ENCODE measurements at regions not wholly inside any gene's neighbourhood (a gene's known extent, or its start where the extent isn't known, plus 50 kb on each side); places are given as distances from the start of the nearest gene placed in this dataset.
"Not testable (repeated sequence)": the region's sequence is repeated elsewhere in the genome, so short reads cannot be mapped to it uniquely, and the experiment has no call there.

DNA sequence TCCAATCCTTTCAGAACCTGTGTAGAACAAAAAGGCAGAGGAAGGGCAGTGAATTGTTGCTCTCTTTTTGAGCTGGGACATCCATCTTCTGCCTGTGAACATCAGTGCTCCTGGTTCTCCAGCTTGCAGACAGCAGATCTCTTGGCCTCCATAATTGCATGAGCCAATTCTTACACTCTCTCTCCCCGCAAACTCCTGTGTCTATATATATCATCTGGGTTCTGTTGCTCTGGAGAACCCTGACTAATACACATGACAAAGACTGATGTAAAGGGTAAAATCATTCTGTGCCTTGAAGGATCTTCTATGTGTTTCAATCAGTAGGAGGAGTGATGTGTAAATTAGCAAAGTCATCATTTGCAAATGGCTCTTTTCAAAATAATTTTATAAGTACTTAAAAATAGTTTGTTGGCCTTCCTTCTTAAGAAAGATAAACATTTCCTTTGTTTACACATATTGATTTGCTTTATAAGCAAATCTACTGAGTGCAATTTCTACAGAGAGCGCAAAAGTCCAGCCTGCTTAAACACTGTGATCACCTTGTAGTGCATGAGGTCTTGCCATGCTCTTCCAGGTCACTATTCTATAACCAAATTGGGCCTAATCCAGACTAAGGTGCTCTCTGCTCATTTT is 154.9 kb upstream of the ANKRD28 start:
- no peak for DNase-seq

DNA sequence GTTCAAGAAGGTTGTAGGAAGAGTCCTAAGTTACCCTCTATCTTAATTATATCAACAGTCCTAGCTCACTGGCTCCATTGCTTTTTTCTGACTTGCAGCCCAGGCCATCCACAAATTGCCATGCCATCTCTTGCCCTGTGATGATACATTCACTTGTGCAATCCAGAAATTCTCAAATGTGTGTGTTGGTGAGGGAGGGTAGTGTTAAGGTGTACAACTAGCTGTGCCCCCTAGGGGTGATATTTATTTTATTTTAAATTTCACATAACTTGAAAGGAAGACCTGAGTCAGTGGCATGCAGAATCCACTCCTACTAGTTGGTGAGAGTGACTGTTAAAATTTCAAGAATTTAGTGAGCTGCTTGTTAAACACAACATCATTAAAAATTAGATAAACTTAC is 156.1 kb upstream of the ANKRD28 start:
- no peak for DNase-seq

DNA sequence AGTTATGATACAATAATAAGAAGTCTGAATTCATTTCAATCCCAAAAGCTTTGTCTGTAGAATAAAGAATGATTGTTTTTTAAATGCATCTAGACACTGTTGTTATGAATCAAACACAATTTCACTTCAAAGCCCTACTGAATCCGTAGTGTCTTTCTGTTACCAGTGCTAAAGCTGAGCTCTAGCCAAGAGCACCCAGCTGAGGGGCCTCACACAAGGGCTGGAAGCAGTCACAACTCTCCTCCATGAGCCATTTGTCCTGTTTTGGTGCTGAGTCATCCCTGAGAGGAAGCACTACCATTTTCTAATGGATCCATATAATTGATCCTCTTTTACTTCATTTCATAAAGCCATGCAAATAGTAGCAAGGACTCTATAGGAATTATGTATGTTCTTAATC is 158.2 kb upstream of the ANKRD28 start:
- DNase-seq, result no peak

DNA sequence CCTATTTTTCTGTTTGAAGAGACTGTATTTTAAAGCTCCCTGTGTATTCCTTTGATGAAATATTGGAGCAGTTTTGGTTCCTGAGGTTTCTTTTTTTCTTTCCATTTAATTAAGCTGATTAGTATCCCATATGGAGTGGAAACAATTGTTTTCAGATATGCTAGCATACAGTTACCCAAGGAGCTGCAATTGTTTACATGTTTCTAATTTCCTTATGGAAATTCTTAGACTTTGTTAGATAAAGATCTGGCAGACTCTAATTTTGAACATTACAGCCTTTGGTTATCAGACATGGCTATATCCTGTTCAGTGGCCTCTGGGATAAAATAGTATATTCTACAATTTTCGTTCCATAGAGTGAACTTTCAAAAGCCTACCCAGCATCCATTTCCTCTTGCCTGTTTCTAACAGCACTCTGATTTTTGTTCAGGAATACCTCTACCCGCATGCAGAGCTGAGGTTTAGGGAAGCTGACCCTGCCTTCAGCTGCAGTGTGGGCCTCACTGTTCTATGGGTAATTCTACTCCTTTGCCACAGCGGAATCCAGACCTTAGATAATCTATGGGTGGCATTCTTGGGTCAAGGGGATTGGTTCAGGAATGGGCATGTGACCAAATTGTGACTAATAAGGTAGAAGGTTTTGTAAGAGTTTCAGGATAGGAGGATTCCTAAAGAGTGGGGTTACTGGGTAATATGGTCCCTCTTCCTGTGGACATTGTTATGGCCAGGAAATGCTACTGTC is 161.1 kb upstream of the ANKRD28 start:
- no peak for DNase-seq

DNA sequence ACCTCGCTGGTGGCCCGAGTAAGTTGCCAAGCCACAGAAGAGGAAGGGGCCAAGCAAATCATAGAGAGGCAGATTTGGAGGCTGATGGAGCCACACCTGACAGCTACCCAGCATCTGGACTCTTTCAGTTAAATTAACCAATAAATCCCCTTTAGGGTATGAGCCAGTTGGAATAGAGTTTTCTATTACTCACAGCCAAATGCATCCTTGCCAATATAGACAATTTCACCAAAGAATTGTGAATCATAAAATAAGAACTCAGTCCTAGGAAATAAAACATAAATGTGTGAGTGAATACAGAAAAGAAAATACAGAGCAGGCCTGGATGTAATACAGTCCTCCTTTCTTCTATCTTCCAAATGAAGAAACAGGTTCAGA is 161.6 kb upstream of the ANKRD28 start:
- no peak for DNase-seq

DNA sequence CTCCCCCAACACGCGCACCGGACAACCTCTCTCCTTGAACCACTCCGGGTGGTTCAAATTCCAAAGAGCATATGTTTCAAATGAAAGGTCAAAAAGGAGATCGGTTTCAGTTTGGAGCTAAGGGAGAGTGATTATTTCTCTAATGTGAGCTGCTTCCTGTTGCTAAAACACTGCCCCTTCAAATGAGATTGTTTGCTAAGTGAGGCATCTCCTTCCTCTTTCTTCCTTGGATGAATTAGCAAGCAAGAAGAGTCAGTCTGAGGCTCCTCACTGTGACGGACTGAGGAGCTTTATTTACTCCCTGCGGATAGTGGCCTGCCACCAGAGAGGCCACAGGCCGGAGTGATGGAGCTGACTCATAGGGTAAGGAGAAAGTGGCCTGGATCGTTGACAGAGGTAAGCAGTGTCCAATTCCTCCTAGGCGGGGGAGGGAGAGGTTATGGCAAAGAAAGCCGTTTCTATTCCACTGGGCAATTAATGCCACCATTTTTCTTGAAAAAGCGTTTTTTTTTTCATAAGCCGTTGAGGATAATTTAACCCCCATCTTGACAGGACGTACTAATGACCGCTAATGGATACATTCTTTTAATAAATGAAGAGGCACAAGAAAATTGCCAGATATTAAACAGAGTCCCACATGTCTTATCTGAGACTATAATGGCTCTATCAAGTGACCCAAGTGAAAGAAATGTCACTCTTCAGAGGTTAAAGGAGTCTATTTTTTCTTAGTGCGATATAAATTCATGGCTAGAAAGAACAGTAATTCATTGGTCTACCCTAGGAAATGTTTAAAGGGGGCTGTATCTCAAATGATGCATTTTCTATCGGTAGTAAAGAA is 167.0 kb upstream of the ANKRD28 start:
- no peak for DNase-seq

DNA sequence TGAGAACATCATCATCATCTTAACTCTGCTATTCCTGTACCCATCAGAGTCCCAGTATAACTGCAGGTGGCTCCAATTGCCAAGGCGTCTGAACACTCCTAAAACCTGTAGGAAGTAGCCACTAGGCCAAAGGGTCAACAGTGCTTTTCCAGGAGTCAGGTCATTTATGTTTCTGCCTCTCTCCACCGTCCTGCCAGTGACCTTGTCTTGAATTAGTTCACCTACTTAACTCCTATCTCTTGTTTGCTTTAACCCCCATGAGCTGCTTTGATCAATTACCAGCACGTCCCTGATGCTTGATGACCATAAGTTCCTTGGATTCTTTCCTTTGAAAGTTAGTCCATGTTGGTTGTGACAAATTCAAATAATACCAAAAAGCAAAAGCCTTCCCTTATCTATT is 169.8 kb upstream of the ANKRD28 start:
- DNase-seq, result no peak

DNA sequence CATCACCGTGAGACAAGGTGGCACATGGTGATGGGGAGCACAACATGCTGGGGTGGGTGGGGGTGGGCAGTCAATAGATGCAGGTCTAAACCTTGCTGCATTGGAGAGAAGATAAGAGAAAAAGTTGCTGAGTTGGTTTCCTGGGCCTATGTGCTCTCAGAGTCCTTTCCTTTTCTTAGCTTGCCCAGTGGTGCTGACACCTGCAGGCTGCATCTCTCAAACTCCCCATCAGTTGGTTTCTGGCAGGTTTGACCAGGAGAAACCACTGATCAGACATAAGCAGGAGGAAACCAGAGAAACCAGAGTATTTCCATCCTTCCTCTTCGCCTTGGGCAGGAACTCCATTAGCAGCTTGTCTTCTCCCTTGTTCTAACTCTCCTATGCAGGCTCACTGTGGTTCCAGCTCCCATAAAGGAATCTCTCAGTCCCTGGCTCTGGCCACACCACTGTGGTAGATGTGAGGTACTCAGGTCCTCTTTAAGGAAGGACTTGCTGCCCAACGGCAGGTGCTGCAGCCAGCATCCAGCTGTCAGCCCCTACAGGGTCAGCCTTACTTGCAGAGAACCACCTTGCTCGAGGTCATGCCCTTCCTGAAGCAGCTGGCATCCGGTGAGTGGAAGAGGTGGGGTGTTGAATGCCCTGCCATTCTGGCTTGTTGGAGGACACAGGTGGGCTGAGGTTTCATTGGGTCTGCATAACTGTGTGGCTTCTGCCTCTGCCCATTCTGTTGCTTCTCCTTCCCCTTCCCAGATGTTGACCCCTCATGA is 172.3 kb upstream of the ANKRD28 start:
- no peak for DNase-seq

DNA sequence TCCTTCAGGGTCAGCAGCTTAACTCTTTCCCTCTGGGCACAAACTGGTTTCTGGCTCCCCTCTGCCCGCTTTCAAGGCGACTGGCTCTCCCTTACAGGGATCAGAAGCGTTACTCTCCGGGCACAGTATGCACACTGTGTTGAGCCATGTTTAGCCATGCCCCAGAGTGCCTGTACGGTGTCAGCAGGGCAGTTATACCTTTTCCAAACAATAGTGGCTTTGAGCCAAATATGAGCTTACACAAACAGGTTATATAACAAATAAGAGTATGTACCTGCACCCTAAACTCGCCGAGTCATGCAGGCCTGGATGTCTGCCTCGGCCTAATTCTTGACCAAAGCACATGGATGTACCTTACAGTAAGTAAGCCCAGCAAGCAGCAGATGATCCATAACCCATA is 175.6 kb upstream of the ANKRD28 start:
- no peak for DNase-seq

DNA sequence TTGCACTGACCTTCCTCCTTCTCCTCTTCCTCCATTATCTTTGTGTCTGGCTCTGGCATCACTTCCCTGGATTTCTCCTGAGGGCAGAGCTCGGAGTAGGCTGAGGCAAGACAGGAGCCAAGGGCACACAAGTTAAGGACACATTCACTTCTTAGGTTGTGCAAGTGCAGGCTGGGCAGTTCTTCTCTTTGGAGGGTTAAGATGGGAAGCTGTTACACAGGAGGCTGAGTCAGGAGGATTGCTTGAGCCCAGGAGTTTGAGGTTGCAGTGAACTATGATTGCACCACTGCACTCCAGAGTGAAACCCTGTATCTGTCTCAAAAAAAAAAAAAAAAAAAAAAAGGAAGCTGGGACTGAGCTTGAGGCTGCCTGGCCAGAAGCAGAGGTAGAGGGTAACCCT is 176.2 kb upstream of the ANKRD28 start:
- no peak for DNase-seq

DNA sequence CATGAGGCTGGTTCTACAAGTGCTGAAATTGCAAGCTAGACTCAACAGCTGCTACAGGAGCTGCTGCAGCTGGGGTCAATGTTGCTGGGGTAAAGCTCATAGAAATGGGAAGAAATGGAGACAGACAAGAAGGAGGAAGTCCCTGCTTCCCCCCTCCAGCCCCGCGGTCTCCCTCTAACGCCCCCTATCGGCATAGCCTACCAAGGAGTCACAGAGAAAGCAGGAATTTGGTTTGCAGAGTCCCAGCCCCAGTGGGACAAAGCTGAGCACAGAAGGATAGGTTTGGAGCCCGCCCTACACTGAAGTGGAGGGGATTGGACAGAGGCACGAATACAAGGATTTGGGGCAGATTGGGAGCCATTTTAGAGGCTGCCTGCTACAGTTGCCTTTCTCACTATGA is 176.9 kb upstream of the ANKRD28 start:
- DNase-seq, result no peak

DNA sequence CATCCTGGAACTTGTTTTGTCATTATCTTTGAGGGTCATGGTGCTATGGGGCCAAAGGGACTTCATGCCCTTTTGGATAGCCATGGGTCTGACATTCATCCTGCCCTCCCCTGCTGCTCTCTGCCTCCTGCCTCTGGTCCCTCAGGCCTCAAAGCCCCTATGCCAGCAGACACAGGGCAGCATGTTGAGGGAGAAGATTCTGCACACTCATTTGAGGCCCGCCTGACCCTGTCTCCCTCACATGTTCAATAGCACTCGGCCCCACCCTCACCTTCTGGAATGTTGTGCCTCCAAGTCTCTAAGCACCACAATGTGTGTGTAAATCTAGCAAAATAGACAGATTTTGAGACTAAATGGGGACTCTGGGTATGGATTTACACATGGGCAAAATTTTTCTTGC is 178.7 kb upstream of the ANKRD28 start:
- no peak for DNase-seq

DNA sequence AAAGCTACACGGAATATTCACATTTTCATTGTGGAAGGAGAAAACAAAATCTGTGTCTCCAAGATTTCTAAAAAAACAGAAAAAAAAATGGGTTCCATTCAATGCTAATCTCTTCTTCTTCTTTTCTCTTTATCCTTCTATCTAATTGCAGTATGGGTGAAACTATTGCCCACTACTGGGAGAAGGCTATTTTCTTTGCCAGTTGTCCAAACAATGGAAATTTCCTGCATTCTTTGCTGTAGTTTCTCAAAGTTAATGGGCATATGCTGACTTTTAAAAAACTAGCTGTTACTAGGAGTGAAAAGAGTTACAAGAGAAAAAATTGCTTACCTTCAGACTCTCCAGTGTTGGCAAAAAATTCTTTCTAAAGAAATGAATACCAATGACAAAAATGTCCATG is 179.3 kb upstream of the ANKRD28 start:
- DNase-seq, result no peak

DNA sequence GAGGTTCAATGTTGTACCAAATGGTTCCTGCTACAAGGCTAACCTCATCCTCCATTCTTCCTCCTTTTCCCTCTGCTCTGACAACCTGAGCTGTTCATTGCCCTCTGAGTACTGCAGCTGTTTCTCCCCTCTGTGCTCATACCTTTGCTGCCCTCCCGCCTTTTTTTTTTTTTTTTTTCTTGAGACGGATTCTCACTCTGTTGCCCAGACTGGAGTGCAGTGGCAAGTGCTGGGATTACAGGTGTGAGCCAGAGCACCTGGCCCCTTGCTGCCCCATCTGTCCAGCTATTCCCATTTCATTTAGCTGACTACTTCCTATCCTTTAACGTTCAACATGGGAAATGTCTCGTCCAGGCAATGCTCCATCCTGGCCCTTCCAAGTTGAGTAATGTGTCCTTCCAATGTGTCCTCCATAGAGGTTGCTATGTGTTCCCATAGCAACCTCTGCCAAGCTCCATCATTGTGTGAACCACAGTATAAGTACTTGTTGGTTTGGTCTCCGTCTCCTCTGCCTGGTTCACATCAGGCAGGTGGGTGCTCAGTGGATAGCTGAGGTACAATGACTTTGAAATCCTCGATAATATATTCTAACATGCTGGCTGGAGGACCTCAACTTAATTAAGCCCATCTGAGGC is 179.9 kb upstream of the ANKRD28 start:
- no peak for DNase-seq

DNA sequence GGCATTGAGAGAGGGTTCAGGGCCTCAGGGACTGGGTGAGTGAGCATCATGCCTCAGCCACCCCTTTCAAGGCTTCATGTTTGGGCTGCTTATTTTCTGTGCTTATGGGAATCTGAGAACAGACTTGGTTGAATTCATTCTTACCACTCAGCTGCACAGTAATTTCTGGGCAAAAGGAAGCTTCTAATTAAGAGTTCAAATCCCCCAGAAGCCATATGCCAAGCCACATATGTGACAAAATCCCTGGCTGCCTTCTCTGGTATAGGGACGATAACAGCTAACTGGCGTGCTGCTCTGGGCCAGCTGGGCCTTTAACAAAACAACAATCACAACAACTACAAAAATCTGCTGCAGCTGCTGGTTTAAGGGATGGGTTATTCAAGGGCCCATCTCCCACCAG is 181.0 kb upstream of the ANKRD28 start:
- no peak for DNase-seq

DNA sequence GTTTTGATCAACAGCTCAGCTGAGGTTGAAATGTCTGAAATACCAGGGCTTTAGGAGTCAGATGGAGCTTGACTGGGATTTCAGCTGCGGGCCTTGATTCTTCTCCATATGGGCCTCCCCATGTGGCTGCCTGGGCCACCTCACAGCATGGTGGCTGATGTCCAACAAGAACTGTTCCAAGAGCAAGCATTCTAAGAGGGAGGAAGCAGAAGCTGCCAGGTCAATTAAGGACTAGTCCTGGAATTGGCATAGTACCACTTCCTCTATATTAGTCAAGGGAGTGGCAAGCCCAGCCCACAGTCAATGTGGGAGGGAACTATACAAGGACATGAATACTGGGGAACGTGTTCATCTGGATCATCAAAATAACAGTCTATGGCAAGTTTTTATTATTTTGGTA is 181.7 kb upstream of the ANKRD28 start:
- DNase-seq, result no peak

DNA sequence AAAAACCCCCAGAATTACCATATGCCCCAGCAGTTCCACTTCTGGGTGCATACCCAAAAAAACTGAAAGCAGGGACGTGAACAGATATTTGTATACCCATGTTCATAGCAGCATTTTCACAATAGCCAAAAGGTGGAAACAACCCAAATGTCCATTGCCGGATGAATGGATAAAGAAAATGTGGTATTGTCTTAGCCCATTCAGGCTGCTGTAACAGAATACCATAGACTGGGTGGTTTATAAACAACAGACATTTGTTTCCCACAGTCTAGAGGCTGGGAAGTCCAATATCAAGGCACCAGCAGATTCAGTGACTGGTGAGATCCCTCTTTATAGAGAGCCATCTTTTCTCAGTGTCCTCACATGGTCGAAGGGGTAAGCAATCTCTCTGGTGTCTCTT is 182.1 kb upstream of the ANKRD28 start:
- no peak for DNase-seq

DNA sequence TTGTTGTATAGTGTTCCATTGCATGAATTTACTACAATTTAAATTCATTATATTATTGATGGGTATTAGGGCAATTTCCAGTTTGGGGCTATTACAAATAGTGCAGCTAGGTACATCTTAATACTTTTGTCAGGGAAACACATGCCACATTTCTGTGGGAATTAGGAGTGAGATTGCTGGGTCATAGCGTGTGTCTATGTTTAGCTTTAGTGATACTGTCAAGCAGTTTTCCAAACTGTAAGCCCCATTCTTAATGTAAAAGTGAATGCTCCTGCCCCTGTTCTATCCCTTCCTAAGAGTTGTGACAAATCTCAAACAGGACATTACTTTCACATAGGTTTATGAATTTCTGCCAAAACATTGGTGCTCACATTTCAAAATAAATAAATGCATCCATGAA is 184.5 kb upstream of the ANKRD28 start:
- no peak for DNase-seq

DNA sequence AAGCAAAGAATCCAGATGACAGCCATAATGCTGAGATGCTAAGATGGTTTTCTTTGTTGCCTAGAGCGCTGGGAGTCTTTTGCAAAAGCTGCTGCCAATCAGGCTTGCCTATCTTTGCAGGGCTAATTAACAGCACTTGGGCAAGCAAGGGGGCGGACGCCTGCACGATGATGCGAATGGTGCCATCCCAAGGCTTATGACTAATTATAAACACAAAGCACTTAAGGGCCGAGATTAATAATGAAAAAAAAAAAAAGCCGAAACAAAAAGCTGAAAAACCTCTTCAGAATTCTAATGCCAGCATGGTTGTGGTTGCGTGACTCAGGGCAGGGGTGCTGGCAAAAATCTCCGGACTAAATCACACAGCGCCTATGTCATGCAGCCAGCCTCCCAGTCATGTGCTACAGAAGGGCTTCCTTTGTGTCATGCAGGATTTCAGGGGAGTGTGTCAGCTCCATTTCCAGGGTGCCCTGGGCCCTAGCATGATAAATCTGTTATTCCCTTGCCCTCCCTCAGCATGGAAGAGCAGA is 185.0 kb upstream of the ANKRD28 start:
- no peak for DNase-seq

DNA sequence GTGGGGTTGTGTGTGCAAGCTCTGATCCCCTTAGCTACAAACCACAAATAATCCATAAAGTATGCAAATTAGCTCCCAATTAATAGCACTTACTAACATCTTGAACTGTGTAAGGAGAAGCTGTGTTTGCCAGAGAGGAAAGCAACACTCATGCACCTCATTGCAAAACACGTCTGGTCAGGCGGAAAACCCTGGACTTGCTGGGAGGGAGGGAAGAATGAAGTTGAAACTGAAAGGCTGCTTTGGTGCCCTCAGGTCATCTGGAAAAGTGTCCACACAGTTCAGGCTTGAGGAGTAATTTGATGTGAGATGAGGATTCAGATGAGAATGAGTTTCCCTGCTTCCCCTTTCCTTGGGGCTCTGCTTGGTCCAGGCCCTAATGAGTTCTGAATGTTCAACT is 185.5 kb upstream of the ANKRD28 start:
- no peak for DNase-seq

DNA sequence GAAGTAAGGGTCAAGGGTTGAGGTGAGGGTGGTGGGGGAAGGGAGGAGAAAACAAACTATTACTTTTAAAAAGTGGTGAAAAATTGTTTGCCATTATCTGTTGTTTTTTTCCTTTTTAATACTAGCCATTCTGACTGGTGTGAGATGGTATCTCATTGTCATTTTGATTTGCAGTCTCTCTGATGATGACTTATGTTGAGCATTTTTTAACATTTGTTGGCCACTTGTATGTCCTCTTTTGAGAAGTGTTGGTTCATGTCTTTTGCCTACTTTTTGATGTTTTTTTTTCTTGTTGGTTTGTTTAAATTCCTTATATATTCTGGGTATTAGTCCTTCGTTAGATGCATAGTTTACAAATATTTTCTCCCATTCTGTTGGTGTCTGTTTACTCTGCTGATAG is 185.9 kb upstream of the ANKRD28 start:
- DNase-seq, result no peak

DNA sequence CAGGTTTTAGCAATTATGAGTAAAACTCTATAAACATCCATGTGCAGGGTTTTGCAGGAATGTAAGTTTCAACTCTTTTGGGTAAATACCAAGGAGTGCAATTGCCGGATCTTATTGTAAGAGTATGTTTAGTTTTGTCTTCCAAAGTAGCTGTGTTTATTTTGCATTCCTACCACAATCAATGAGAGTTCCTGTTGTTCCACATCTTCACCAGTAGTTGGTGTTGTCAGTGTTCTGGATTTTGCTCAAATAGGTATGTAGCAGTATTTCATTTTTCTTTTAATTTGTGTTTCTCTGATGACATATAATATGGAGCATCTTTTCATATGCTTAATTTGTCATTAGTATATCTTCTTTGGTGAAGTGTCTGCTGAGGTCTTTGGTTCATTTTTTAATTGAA is 185.1 kb upstream of the GALNT15 start:
- no peak for DNase-seq

DNA sequence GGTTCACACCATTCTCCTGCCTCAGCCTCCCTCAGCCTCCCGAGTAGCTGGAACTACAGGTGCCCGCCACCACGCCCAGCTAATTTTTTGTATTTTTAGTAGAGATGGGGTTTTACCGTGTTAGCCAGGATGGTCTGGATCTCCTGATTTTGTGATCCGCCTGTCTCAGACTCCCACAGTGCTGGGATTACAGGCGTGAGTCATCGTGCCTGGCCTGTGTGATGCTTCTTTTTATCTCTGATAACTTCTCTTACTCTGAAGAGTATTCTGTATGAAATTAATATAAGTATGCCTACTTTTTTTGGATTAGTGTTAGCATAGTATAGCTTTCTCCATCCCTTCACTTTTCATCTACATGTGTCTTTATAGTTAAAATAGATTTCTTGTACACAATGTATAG is 180.8 kb upstream of the GALNT15 start:
- DNase-seq, result not testable (repeated sequence)
